Activated CD8-positive, alpha-beta memory T cell treated with anti-CD3 and anti-CD28 coated beads, Interleukin-2, amount 50 U/mL, for 1 hour (primary cell): ENCODE measurements at regions not wholly inside any gene's neighbourhood (a gene's known extent, or its start where the extent isn't known, plus 50 kb on each side); places are given as distances from the start of the nearest gene placed in this dataset.
"Not testable (repeated sequence)": the region's sequence is repeated elsewhere in the genome, so short reads cannot be mapped to it uniquely, and the experiment has no call there.

ENCODE experiments used
- DNase-seq: peaks from one replicate; pipeline ENCODE4 v3.0.0-alpha.2; 2020; ENCODE audit errors: extremely low read depth

GRCh38 chr6:169866140-169866534, 114.7 kb downstream of the ERMARD start:
- no peak for DNase-seq

GRCh38 chr6:169865346-169866139, 114.1 kb downstream of the ERMARD start:
- DNase-seq, result no peak

- DNase-seq, result no peak
Measured at GRCh38 chr6:169864148-169865020, 113.0 kb downstream of the ERMARD start.

GRCh38 chr6:169863710-169864109, 112.3 kb downstream of the ERMARD start:
- DNase-seq, result no peak

- DNase-seq, result no peak
Measured at GRCh38 chr6:169862892-169863525, 111.6 kb downstream of the ERMARD start.

GRCh38 chr6:169862043-169862891, 110.8 kb downstream of the ERMARD start:
- no peak for DNase-seq

GRCh38 chr6:169861431-169862042, 110.1 kb downstream of the ERMARD start:
- DNase-seq, result no peak

DNA sequence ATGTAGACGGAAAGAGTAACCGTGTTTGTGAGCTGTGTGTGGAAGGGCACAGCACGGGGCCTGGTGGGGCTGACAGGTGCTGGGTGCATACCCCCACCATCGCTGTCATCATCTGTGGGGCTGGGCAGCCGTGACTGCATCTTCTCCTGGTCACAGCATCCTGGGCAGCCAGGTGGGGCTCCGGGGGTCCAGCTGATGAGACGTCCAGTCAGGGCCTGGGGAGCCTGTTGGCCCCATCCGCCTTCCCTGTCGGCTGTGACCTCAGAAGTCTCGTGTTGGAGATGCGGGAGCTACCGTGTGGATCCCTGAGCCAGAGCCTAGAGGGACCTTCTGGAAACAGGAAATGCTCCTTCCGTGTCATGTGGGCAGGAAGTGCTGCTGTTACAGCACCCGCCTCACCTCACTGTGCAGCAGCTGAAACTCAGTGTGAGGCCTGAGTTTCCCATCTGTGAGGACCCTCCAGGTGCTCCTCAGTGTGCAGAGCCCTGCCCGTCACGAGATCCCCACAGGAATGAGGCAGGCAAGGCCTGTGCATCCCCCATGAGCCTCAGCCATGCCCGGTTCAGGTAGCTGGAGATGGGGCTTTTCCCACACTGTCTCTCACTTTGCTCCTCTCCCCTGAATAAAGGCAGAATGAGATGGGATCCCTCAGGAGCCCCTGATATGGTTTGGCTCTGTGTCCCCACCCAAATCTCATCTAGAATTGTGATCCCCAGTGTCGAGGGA, 108.7 kb downstream of the ERMARD start:
- DNase-seq, result no peak

GRCh38 chr6:169859401-169859977, 108.1 kb downstream of the ERMARD start:
- no peak for DNase-seq

DNA sequence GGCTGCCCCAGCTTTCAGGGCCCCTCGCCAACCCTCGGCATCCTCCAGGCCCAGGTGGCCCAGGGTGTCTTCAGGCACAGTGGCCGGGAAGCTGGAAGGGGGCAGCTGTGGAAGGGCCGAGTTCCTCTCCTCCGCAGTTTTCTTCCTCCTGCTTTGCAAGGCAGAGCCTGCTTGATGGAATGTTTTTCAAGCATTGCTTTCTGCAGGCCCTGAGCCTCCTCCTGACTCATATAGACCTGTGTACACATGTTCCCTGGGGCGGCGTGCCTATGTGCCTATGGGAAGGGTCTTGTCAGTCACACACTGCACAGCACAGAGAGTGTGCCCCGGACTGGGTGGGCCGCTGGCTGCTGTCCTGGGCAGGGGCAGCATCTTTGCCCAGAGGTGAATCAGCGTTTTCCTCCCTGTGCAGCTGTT, 107.5 kb downstream of the ERMARD start:
- DNase-seq, result no peak

- no peak for DNase-seq
Measured at GRCh38 chr6:169858293-169858934, 107.0 kb downstream of the ERMARD start.

DNA sequence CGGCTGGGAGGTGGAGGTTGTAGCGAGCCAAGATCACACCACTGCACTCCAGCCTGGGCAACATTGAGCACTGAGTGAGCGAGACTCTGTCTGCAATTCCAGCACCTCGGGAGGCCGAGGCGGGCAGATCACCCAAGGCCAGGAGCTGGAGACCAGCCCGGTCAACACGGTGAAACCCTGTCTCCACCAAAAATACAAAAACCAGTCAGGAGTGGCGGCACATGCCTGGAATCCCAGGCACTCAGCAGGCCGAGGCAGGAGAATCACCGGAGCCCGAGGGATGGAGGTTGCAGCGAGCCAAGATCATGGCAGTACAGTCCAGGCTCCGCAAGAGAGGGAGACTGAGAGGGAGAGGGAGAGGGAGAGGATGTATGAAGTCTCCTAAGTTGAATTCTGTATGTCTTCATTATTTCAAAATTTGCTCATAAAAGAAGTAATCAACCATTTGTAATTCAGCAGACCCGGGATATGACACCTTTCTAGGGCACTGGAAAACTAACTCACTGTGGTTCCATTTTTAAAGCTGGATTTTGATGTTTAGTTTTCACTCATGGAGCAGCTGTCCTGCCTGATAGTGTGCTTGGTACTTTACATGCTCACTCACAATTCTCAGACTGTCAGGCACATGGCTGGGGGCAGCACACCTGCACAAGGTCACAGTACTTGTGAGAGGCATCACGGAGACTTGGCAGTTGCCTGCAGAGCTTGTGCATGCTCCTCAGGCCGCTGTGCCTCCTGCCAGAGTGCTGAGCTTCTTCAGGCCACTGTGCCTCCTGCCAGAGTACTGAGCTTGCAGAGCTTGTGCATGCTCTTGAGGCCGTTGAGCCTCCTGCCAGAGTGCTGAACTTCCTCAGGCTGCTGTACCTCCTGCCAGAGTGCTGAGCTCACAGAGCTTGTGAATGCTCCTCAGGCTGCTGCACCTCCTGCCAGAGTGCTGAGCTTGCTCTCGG, 106.2 kb downstream of the ERMARD start:
- no peak for DNase-seq

GRCh38 chr6:169856442-169857342, 105.3 kb downstream of the ERMARD start:
- not testable (repeated sequence) for DNase-seq

DNA sequence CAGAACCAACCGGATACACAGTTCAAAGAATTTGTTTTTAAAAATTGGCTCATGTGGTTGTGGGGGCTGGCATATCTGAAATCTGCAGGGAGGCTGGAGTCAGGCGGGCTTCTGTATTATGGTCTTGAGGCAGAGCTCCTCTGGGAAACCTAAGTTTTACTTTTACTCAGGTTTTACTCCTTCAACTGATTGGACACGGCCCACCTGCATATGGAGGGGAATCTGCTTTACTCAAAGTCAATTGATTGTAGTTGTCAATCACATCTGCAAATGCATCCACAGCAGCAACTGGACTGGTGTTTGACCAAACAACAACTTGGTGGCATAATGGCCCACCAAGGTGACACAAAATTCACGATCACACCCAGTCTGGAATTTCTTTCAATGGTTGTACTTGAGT, 103.4 kb downstream of the ERMARD start:
- no peak for DNase-seq

- no peak for DNase-seq
Measured at GRCh38 chr6:169854083-169854725, 102.8 kb downstream of the ERMARD start.

DNA sequence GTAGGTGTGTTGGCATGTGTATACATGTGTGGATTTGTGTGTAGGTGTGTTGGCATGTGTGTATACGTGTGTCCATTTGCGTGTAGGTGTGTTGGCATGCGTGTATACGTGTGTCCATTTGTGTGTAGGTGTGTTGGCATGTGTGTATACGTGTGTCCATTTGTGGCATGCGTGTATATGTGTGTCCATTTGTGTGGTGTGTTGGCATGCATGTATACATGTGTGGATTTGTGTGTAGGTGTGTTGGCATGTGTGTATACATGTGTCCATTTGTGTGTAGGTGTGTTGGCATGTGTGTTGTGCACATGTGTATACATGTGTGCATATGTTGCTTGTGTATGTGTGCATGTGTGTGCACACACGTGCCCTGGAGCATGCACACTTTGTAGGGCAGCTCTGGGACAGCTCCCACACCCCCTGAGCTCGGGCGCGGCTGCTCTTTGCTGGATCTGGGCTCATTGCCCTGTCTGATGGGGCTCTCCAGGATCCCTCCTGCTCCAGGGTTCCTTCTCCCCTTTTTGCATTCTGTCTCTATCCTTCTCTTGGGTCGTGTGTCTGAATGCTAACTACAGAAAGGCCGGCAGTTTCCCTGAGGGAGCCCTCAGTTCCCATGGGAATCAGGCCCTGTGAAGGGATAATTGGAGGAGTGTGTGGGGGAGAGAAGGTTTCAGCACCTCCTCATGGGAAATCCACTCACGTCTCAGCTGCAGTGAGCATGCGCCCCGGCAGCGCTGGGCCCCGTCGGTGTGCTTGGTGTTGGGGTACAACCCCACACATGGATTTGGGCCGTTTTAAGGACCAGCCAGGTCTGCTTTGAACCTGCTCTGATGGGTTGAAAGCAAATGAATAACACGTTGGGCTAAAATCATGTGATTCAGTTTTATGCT, 102.0 kb downstream of the ERMARD start:
- no peak for DNase-seq
